Dermis blood vessel endothelial cell (primary cell): ENCODE measurements at regions not wholly inside any gene's neighbourhood (a gene's known extent, or its start where the extent isn't known, plus 50 kb on each side); places are given as distances from the start of the nearest gene placed in this dataset.
"Not testable (repeated sequence)": the region's sequence is repeated elsewhere in the genome, so short reads cannot be mapped to it uniquely, and the experiment has no call there.

Source experiments
- DNase-seq: peaks from one replicate; pipeline ENCODE4 v3.0.0; 2010

GRCh38 chr6:95660544-95660943 lies 83.2 kb downstream of the MANEA start:
- DNase-seq, result no peak

DNA sequence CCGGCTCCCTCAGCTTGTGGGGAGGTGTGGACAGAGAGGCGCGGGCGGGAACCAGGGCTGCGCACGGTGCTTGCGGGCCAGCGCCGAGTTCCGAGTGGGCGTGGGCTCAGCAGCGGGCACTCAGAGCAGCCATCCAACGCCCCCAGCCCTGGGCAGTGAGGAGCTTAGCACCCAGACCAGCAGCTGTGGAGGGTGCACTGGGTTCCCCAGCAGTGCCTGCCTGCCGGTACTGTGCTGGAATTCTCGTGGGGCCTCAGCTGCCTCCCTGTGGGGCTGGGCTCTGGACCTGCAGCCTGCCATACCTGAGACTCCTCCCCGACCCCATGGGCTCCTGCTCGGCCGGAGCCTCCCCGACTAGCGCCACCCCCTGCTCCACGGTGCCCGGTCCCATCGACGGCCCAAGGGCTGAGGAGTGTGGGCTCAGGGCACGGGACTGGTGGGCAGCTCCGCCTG lies 92.7 kb downstream of the MANEA start:
- no peak for DNase-seq

- no peak for DNase-seq
Measured at GRCh38 chr6:95676011-95676628, 98.8 kb downstream of the MANEA start.

DNA sequence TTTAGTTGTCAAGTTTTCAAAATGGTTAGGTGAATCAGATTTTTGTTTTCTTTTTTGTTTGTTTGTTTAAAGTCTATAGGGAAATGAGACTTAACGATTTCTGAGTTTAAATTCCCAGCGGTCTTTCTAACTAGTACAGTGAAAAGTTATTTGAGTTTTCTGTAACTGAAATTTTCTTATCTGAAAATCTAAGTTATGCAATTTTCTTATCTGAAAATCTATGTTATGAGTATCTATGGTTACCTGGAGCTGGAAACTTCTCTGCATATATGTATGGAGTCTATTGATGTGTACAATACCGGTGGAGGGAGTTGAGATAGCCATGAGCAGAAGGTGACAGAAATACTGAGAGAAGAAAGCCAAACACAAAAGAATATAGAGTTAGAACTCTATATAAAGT lies 102.6 kb downstream of the MANEA start:
- DNase-seq, result no peak

GRCh38 chr6:95681736-95682135 lies 104.4 kb downstream of the MANEA start:
- DNase-seq, result no peak

DNA sequence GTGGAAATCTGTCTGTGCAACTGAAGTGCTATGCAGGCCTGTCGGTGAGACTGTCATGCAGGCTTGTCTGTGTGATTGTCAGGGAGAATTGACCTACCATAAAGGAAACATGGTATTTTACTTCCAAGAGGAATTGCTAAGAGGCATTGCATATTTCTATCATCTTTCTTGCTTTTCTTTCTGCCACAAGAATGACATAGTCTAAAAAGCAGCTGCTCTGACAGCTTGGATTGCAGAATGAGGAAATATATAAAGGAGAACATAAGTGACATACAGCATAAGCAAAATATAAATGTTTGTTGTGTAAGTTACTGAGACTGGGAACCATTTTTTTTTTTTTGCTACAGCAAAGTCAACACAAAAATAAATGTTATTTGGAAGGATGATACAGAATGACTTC lies 105.1 kb downstream of the MANEA start:
- DNase-seq, result no peak

GRCh38 chr6:95685822-95686221 lies 108.5 kb downstream of the MANEA start:
- no peak for DNase-seq

GRCh38 chr6:95686272-95686671 lies 108.9 kb downstream of the MANEA start:
- DNase-seq, result no peak

GRCh38 chr6:95686895-95687294 lies 109.6 kb downstream of the MANEA start:
- no peak for DNase-seq

GRCh38 chr6:95687839-95688238 lies 110.5 kb downstream of the MANEA start:
- DNase-seq, result no peak

DNA sequence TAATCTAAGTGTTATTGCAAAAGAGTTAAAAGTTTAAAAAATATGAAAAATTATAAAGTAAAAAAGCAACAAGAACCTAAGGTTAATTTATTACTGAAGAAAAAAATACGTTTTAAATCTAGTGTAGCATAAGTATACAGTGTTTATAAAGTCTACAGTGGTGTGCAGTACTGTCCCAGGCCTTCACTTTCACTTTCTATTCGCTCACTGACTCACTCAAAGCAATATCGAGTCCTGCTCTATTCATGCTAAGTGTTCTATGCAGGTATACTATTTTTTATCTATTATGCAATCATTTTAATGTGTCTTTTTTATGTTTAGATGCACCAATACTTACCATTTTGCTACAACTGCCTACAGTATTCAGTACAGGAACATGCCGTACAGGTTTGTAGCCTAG lies 113.0 kb downstream of the MANEA start:
- DNase-seq, result no peak

DNA sequence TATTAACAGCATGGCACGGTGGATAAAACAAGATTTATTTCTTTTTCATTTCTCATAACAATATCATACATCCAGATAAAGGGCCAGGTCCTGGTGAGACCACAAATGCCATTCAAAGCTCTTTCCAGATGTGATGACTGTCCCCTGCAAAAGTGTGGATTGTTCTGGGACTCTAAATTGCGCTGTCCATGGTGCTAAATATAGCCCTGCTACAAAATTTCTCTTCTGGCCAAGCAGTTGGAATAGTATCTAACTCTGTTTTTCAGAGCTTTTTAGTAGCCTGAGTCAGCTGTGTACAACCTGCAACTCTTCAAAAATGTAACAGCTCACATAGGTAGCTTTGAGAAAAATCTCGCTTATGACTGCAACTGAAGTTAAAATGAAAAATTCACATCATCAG lies 115.8 kb downstream of the MANEA start:
- DNase-seq, result no peak

DNA sequence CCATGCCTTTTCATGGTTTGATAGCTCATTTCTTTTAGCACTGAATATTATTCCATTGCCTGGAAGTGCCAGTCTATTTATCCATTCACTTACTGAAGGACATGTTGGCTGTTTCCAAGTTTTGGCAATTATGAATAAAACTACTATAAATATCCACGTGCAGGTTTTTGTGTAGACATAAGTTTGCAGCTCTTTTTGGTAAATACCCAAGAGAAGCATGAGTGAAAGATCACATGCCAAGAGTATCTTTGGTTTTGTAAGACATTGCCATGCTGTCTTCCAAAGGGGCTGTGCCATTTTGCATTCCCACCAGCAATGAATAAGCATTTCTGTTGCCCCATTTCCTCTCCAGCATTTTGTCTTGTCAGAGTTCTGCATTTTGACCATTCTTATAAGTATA lies 120.9 kb downstream of the MANEA start:
- no peak for DNase-seq

- no peak for DNase-seq
Measured at GRCh38 chr6:95723638-95724037, 146.3 kb downstream of the MANEA start.

DNA sequence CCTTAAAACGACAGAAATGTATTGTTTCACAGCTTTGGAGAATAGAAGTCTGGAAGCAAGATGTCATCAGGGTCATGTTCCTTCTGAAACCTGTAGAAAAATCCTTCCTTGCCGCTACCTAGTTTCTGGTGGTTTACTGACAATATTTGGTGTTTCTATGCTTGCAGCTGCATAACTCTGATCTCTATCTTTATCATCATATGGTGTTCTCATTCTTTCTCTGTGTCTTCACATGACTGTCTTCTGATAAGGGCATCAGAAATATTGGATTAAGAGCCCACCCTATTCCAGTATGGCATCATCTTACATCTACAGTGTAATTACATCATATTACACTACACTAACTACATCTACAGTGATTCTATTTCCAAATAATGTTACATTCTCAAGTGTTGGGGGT lies 148.0 kb downstream of the MANEA start:
- no peak for DNase-seq

GRCh38 chr6:95740157-95740556 lies 162.8 kb downstream of the MANEA start:
- no peak for DNase-seq

DNA sequence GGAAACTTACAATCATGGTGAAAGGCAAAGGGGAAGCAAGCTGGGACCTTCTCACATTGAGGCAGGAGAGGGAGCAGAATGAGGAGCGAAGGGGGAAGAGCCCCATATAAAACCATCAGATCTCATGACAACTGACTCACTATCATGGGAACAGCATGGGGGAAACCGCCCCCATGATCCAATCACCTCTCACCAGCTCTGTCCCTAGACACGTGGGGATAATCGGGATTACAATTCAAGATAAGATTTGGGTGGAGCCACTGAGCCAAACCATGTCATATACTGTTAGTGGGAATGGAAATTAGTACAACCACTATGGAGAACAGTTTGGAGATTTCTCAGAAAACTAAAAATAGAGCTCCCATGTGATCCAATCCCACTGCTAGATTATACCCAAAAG lies 163.7 kb downstream of the MANEA start:
- no peak for DNase-seq

DNA sequence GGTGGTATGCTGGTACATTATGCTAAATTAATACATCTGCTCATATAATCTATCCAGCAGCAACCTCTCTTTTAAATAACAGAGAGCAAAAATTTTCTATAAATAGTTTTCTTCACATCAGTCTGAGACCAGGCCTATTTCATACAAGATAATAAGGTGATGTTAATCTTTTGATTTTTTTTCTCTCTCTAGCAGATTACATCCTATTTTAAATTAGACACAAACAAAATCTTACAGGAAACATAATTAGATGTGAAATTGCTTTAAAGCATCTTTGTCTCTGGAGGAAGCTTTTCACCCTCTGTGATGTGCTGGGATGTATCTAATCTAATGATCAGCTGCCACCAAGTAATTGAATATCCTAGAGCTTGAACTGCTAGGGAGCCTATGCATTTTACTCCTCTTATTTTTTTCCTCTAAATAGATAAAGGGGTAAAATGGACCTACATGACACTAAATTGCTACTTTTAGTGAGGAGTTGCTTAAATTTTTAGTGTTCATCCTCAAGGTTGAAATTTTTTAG lies 165.5 kb downstream of the MANEA start:
- no peak for DNase-seq

DNA sequence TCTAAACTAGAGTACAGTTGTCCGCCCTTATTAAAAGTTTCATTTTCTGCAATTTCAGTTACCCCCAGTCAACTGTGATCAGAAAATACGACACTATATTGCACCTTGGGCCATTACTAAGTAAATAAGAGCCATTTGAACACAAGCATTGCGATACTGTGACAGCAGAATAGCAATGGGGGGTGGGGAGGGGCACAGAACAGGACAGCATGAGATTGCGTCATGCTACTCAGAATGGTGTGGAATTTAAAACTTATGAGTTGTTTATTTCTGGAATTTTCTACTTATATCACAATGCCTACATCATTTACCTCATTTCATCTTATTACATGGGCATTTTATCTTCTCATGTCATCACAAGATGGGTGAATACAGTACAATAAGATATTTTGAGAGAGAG lies 166.3 kb downstream of the MANEA start:
- no peak for DNase-seq

GRCh38 chr6:95758236-95759069 lies 181.1 kb downstream of the MANEA start:
- not testable (repeated sequence) for DNase-seq

DNA sequence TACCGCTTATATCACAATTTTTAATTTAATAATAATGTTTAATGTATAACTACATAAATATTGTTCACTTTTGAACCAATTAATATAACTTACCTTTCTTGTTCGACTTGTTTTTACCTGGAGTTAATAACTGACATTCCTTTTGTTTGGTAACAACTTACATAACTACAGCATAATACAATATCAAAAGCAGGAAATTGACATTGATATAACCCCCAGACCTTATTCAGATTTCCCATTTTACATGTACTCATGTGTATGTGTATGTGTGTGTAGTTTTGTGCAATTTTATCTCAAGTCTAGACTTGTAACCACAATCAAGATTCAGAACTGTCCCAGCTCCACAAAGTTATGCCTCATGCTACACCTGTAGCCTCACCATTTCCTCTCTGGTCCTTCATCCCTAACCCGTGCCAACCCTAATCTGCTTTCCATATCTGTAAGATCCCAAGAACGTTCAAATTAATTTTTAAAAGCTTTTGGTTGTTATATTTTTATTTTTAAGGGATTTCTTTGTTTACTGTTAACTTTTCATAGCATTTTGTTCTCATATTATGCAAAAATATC lies 190.6 kb downstream of the MANEA start:
- DNase-seq, result no peak

GRCh38 chr6:95768539-95768938 lies 191.2 kb downstream of the MANEA start:
- DNase-seq, result no peak

- no peak for DNase-seq
Measured at GRCh38 chr6:95777338-95777737, 200.0 kb downstream of the MANEA start.

GRCh38 chr6:95780037-95780436 lies 202.7 kb downstream of the MANEA start:
- no peak for DNase-seq
